Heart right ventricle (tissue), 16 donors: ENCODE measurements at regions not wholly inside any gene's neighbourhood (a gene's known extent, or its start where the extent isn't known, plus 50 kb on each side); places are given as distances from the start of the nearest gene placed in this dataset.

Experiments used
- ATAC-seq, 8 donors: fragments of 200-7000 bp; cut with Tn5 transposase; one replicate each; pipeline ENCODE4 v1.9.1; 2020; ENCODE audit warnings: mild to moderate bottlenecking in 8 of 8, moderate library complexity in 8 of 8, moderate number of reproducible peaks in 1 of 8
- DNase-seq, 2 donors: peaks; one replicate each; pipeline ENCODE4 v3.0.0-alpha.2; 2020
- H3K27ac ChIP-seq, 10 donors: fragments of 200-600 bp; sonication (generic) in 2 of 10; one replicate each; pipeline versions ENCODE4 v1.5.0 to v1.8.0; 2020 to 2022; ENCODE audit warnings: mild to moderate bottlenecking in 3 of 10
- H3K27me3 ChIP-seq, 7 donors: fragments of 200-600 bp; one replicate each; pipeline ENCODE4 v1.8.0; 2021 to 2022; ENCODE audit warnings: mild to moderate bottlenecking in 2 of 7
- H3K36me3 ChIP-seq, 9 donors: fragments of 200-600 bp; sonication (generic) in 1 of 9; one replicate each; pipeline versions ENCODE4 v1.5.0 to v1.8.0; 2020 to 2022; ENCODE audit warnings: mild to moderate bottlenecking in 2 of 9
- H3K4me1 ChIP-seq, 9 donors: fragments of 200-600 bp; sonication (generic) in 1 of 9; one replicate each; pipeline versions ENCODE4 v1.5.0 to v1.8.0; 2020 to 2022; ENCODE audit warnings: mild to moderate bottlenecking in 4 of 9
- H3K4me3 ChIP-seq, 10 donors: fragments of 200-600 bp; sonication (generic) in 2 of 10; one replicate each; pipeline versions ENCODE4 v1.5.0 to v1.8.0; 2020 to 2022; ENCODE audit warnings: mild to moderate bottlenecking in 7 of 10, moderate library complexity in 2 of 10
- H3K9me3 ChIP-seq, 11 donors: fragments of 200-600 bp in 10 of 11; sonication (generic) in 2 of 11; one replicate each; pipeline versions ENCODE4 v1.5.0 to v1.8.0; 2013 to 2022; ENCODE audit warnings: mild to moderate bottlenecking in 2 of 11, control low read depth in 1 of 11, moderate library complexity in 1 of 11
- WGBS, 2 donors: extraction: QIAGEN DNeasy Blood & Tissue Kit; methylation state at CpG; one replicate each; pipeline ENCODE4 v1.1.7; 2013; ENCODE audit warnings: inconsistent platforms in 1 of 2; 5-methylcytosine and 5-hydroxymethylcytosine counted together
- intact Hi-C, 10 donors: fragments of 100-400 bp; cut with DNase I; formaldehyde crosslinking; loops; one replicate each; pipeline versions ENCODE4 v1.11.1 to v1.14.2; 2022
- TF ChIP-seq, protein P1 (sequence below), 9 donors: fragments of 200-600 bp; sonication (generic) in 2 of 9; IDR thresholded peaks; one replicate each; pipeline versions ENCODE4 v1.5.0 to v1.8.0; 2021 to 2022; ENCODE audit warnings: antibody characterized with exemption in 9 of 9, mild to moderate bottlenecking in 5 of 9, moderate library complexity in 1 of 9
- donor health status: Arrhythmogenic right ventricular cardiomyopathy.
- donor health status: ischemic (EF 13 %, LVEDD 7.1; RV severe dilation, severe dysfunction).
- donor health status: healthy with polysubstance abuse.
- donor health status: DM: no; HTN: yes; CAD: no.
- donor health status: DM: no; HTN: no; CAD: no.
- donor health status: ischemic (EF 25% LVEDD 6.9; RV normal size, moderate dysfunction).
- donor health status: ischemic (EF 25% LVEDD 5.7; RV mildly dilated, moderate dysfunction).
- donor health status: healthy.
- donor health status: DM: yes; HTN: yes; CAD: no.
- donor health status: Ischemic cardiomyopathy.
- donor health status: ischemic (EF 35%, LVEDD 5.7; RV mildly dilated, moderate dysfunction).
- donor health status: nonischemic (EF 11% LVEDD 7.7; RV severe dilation, severe dysfunction).
- donor health status: DM: yes; HTN: yes; CAD: no.
- donor health status: PGD.
- donor health status: ischemic (EF 29% LVEDD 5.4; RV normal size, mild dysfunction).
- donor health status: nonischemic (EF 23%, LVEDD 6.1; RV moderate dilation, normal function).

DNA sequence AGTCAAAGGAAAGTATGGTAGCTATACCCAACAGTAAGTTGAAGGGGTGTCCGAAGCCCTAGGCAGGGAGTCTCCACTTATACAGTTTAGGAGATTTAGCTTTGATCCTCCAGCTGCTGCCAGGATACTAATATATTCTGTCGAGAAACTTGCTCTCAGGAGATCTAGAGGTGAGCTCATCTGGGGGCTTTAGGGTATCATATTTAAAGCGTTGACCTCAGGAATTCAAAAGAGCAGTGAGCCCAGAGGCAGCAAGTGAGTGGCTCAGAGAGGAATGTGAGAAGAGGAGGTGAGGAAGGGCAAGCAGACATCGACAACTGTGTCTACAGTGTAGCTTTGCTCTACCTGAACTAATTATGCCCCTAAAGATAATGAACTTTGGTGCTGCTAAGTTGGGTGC, 245.1 kb upstream of the LRTM1 start:
- intact Hi-C loops: loop anchor here in 3 of 10 donors (10.0 kb wide), 3 partner anchors 218 to 748 kb away; no protein-coding TSS in a partner anchor
- WGBS, 2 donors: 76 to 83% methylated on average over 4 of the region's 4 CpGs
- no peak for ATAC-seq

DNA sequence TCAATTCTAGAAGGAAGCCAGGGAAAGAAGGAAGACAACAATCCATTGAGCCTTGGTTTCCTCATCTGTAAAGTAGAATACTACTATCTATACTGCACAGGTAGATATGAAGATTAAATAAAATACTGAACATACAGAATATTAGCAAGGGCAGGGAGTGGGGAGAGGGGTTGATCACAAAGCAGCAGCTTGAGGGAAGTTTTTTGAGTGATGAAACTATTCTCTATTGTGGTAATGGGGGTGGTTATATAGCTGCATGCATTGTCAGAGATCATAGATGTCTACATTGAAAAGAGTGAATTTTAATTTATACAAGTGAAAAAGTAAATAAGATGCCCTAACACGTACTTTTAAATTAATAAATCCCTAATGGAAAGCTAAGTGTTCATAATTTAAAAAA, 242.6 kb upstream of the LRTM1 start:
- Histone ChIP-seq H3K36me3 (no peaks in the 10 kb centered on the region), H3K27ac (no peak overlapping the region), H3K27me3 (peaks cover 0 to 16% (median 0%) of the 10 kb centered on the region in 7 donors), H3K4me3 (no peak overlapping the region), H3K9me3 (peaks cover 0 to 14% (median 0%) of the 10 kb centered on the region in 11 donors), H3K4me1 (no peaks in the 10 kb centered on the region)
- 48 to 71% methylated on average over 1 of the region's 1 CpG for WGBS, 2 donors
- ATAC-seq (no peak), DNase-seq (no peak)
- intact Hi-C loops: loop anchor here in 3 of 10 donors (10.0 kb wide), 3 partner anchors 216 to 746 kb away; no protein-coding TSS in a partner anchor
- TF ChIP-seq, protein P1, sequence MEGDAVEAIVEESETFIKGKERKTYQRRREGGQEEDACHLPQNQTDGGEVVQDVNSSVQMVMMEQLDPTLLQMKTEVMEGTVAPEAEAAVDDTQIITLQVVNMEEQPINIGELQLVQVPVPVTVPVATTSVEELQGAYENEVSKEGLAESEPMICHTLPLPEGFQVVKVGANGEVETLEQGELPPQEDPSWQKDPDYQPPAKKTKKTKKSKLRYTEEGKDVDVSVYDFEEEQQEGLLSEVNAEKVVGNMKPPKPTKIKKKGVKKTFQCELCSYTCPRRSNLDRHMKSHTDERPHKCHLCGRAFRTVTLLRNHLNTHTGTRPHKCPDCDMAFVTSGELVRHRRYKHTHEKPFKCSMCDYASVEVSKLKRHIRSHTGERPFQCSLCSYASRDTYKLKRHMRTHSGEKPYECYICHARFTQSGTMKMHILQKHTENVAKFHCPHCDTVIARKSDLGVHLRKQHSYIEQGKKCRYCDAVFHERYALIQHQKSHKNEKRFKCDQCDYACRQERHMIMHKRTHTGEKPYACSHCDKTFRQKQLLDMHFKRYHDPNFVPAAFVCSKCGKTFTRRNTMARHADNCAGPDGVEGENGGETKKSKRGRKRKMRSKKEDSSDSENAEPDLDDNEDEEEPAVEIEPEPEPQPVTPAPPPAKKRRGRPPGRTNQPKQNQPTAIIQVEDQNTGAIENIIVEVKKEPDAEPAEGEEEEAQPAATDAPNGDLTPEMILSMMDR (IDR thresholded peaks at IDR 0.05): no peak

More for the DNA sequence above, 245.1 kb upstream of the LRTM1 start:
- Histone ChIP-seq H3K4me3 (no peak overlapping the region), H3K9me3 (peaks cover 0 to 14% (median 0%) of the 10 kb centered on the region in 11 donors), H3K27ac (no peak overlapping the region), H3K36me3 (no peaks in the 10 kb centered on the region), H3K4me1 (no peaks in the 10 kb centered on the region), H3K27me3 (peaks cover 0 to 18% (median under 1%) of the 10 kb centered on the region in 7 donors)
- TF ChIP-seq, protein P1 (IDR thresholded peaks at IDR 0.05): no peak
- no peak for DNase-seq

DNA sequence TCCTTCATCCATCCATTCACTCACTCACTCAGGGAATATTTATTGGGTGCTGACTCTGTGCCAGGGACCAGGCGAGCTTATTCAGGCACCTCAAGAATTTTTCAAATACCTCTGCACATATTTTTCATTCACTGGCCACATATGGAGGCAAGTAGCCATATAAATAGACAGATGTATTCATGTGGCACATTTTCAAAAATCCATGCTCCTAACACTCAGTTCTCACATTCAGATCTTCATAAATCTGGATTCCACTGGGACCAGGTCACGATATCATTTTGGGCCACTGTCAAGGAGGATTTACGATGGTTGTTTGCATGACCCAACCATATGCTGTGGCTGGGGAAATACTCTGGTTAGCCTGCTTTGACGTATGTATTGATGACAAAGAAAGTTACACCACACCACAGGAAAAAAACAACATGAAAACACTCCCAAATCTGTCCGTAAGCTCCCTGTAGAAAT, 241.8 kb upstream of the LRTM1 start:
- no peak for DNase-seq
- Histone ChIP-seq H3K4me3 (no peak overlapping the region), H3K36me3 (no peaks in the 10 kb centered on the region), H3K27ac (no peak overlapping the region), H3K27me3 (peaks cover 0 to 16% (median 0%) of the 10 kb centered on the region in 7 donors), H3K4me1 (no peaks in the 10 kb centered on the region), H3K9me3 (peaks cover 0 to 14% (median 0%) of the 10 kb centered on the region in 11 donors)
- intact Hi-C loops: loop anchor here in 4 of 10 donors (10.0 kb wide), 4 partner anchors 215 to 745 kb away; no protein-coding TSS in a partner anchor
- ATAC-seq: no peak
- WGBS, 2 donors: 63 to 67% methylated on average over 5 of the region's 5 CpGs
- TF ChIP-seq, protein P1 (IDR thresholded peaks at IDR 0.05): no peak

GRCh38 chr3:55169161-55169560, 241.3 kb upstream of the LRTM1 start:
- H3K27ac ChIP-seq: no peak overlapping the region
- H3K36me3 ChIP-seq: no peaks in the 10 kb centered on the region
- peaks cover 0 to 14% (median 0%) of the 10 kb centered on the region in 11 donors for H3K9me3 ChIP-seq
- DNase-seq (no peak), ATAC-seq (no peak)
- H3K4me1 ChIP-seq: no peaks in the 10 kb centered on the region
- H3K4me3 ChIP-seq: no peak overlapping the region
- intact Hi-C loops: loop anchor here in 1 of 10 donors (10.0 kb wide), 1 partner anchor 294 kb away; no protein-coding TSS in a partner anchor
- TF ChIP-seq, protein P1 (IDR thresholded peaks at IDR 0.05): no peak
- H3K27me3 ChIP-seq: peaks cover 0 to 16% (median 0%) of the 10 kb centered on the region in 7 donors
